ENCODE measurements at regions not wholly inside any gene's neighbourhood (a gene's known extent, or its start where the extent isn't known, plus 50 kb on each side); places are given as distances from the start of the nearest gene placed in this dataset.

DNA sequence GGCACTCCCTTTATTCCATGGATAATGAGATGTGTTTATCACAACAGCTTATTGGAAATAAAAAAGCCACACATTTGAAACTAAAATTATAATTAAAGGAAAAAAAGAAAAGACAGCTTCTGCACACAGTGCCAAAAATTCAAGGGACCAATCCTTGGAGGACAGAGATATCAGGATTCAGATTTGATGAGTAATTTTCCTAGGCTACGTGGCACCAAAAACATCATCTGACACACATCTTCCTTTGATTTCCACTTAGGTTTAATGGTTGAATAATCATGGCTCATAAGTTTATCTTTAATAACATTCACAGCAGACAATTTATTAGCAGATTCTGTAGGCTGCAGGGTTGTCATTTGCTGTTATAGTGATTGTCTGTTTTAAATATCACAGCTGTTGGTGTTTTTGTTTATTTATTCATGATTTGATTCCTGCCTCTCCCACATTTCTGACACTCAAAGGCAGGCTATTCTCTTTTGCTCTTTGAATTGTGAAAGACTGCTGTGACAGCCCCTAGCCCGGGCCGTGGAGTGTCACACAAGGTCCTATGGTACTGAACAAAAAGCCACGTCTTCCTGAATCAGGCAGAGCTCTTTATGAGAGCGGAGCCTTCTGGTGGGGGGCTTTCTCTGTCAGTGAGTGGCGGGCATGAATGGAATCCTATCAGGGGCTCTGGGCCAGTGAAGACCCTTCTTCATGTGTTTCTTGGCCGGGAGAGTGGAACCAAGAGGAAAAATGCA is 708.5 kb downstream of the SQOR start:
- Histone ChIP-seq H3K9me3 (no peaks in the 10 kb centered on the region), H3K4me1 (no peaks in the 10 kb centered on the region), H3K4me3 (no peak overlapping the region), H3K27me3 (no peaks in the 10 kb centered on the region), H3K27ac (no peak overlapping the region), H3K36me3 (no peaks in the 10 kb centered on the region)
- no peak for DNase-seq
- no peak for TF ChIP-seq CTCF (IDR thresholded peaks at IDR 0.05)
- no peak for TF ChIP-seq POLR2A (IDR thresholded peaks at IDR 0.05)
- intact Hi-C loops (cut with DNase I; ENCODE audit: low total_unique reads) = no loop called here

- Histone ChIP-seq H3K4me3 (no peak overlapping the region), H3K4me1 (no peaks in the 10 kb centered on the region), H3K36me3 (no peaks in the 10 kb centered on the region), H3K9me3 (no peaks in the 10 kb centered on the region), H3K27me3 (no peaks in the 10 kb centered on the region), H3K27ac (no peak overlapping the region)
- intact Hi-C loops (cut with DNase I; ENCODE audit: low total_unique reads) = no loop called here
- TF ChIP-seq CTCF (IDR thresholded peaks at IDR 0.05) (no peak), POLR2A (IDR thresholded peaks at IDR 0.05) (no peak)
- DNase-seq = no peak
Measured at GRCh38 chr15:46344115-46344724, 709.4 kb downstream of the SQOR start.

DNA sequence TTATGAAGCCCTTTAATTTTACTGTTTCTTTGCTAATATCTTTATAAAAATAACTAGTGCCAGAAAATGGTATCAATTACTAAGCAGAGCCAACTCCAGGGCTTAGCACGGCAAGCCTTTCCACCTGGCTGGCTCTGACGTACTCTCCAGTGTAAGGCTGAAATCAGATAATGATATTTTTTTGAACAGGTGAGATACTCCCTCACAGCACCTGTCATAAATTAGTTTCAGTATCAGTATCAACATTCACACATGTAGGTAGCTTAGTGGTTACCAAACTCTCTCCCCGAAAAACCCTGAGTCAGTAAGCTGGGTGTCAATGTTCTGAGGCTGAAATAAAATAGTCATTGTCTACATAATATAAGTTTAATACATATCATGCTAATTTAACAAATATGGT is 710.1 kb downstream of the SQOR start:
- H3K9me3 ChIP-seq = no peaks in the 10 kb centered on the region
- no peak overlapping the region for H3K27ac ChIP-seq
- H3K4me1 ChIP-seq = no peaks in the 10 kb centered on the region
- no peaks in the 10 kb centered on the region for H3K27me3 ChIP-seq
- intact Hi-C loops (cut with DNase I; ENCODE audit: low total_unique reads) = no loop called here
- TF ChIP-seq POLR2A (IDR thresholded peaks at IDR 0.05) = no peak
- TF ChIP-seq CTCF (IDR thresholded peaks at IDR 0.05) = no peak
- no peak overlapping the region for H3K4me3 ChIP-seq
- H3K36me3 ChIP-seq = no peaks in the 10 kb centered on the region
- DNase-seq = no peak

- Histone ChIP-seq H3K27ac (no peak overlapping the region), H3K27me3 (no peaks in the 10 kb centered on the region), H3K36me3 (no peaks in the 10 kb centered on the region), H3K4me3 (no peak overlapping the region), H3K9me3 (no peaks in the 10 kb centered on the region), H3K4me1 (no peaks in the 10 kb centered on the region)
- no peak for TF ChIP-seq POLR2A (IDR thresholded peaks at IDR 0.05)
- no peak for TF ChIP-seq CTCF (IDR thresholded peaks at IDR 0.05)
- intact Hi-C loops (cut with DNase I; ENCODE audit: low total_unique reads) = no loop called here
- DNase-seq = no peak
Measured at GRCh38 chr15:46354443-46354842, 719.6 kb downstream of the SQOR start.

- Histone ChIP-seq H3K27ac (peak overlapping the region in 1 of 2 donors; percentile 60), H3K9me3 (no peaks in the 10 kb centered on the region), H3K27me3 (no peaks in the 10 kb centered on the region), H3K4me1 (no peaks in the 10 kb centered on the region), H3K4me3 (no peak overlapping the region), H3K36me3 (no peaks in the 10 kb centered on the region)
- no peak for DNase-seq
- intact Hi-C loops (cut with DNase I; ENCODE audit: low total_unique reads) = no loop called here
- no peak for TF ChIP-seq CTCF (IDR thresholded peaks at IDR 0.05)
- no peak for TF ChIP-seq POLR2A (IDR thresholded peaks at IDR 0.05)
Measured at GRCh38 chr15:46365572-46365971, 730.7 kb downstream of the SQOR start.

Measured in uterus (tissue), 3 donors.